ENCODE measurements at regions not wholly inside any gene's neighbourhood (a gene's known extent, or its start where the extent isn't known, plus 50 kb on each side); places are given as distances from the start of the nearest gene placed in this dataset.
"Not testable (repeated sequence)": the region's sequence is repeated elsewhere in the genome, so short reads cannot be mapped to it uniquely, and the experiment has no call there.

- not testable (repeated sequence) for DNase-seq, H3K27me3 Mint-ChIP-seq, H3K4me3 Mint-ChIP-seq, ATAC-seq, H3K9me3 Mint-ChIP-seq, H3K27ac Mint-ChIP-seq, H3K4me1 Mint-ChIP-seq
Observed at GRCh38 chr1:19551837-19552236, 66.5 kb upstream of the CAPZB start.

GRCh38 chr1:19550437-19550836, 65.1 kb upstream of the CAPZB start:
- not testable (repeated sequence) for H3K4me1 Mint-ChIP-seq, ATAC-seq, H3K27me3 Mint-ChIP-seq, H3K27ac Mint-ChIP-seq, DNase-seq, H3K4me3 Mint-ChIP-seq
- peaks cover 17 to 21% of the 10 kb centered on the region in 2 donors for H3K9me3 Mint-ChIP-seq

- H3K9me3 Mint-ChIP-seq, result peaks cover 17 to 25% of the 10 kb centered on the region in 2 donors
- H3K4me1 Mint-ChIP-seq, result peaks cover 6% of the 10 kb centered on the region
- no peak overlapping the region for H3K27ac Mint-ChIP-seq
- no peak for ATAC-seq
- no peak for DNase-seq
- no peak overlapping the region for H3K4me3 Mint-ChIP-seq
- no peaks in the 10 kb centered on the region for H3K27me3 Mint-ChIP-seq
Observed at GRCh38 chr1:19547814-19548213, 62.5 kb upstream of the CAPZB start.

GRCh38 chr1:19536519-19536918, 51.2 kb upstream of the CAPZB start:
- H3K4me1 Mint-ChIP-seq, result peaks cover 7% of the 10 kb centered on the region
- H3K27me3 Mint-ChIP-seq, result no peaks in the 10 kb centered on the region
- no peak overlapping the region for H3K27ac Mint-ChIP-seq
- peaks cover 11 to 13% of the 10 kb centered on the region in 2 donors for H3K9me3 Mint-ChIP-seq
- ATAC-seq (no peak), DNase-seq (no peak)
- no peak overlapping the region for H3K4me3 Mint-ChIP-seq

- no peak for DNase-seq
- H3K4me1 Mint-ChIP-seq, result peaks cover 7% of the 10 kb centered on the region
- H3K4me3 Mint-ChIP-seq, result no peak overlapping the region
- no peaks in the 10 kb centered on the region for H3K27me3 Mint-ChIP-seq
- peaks cover 11 to 13% of the 10 kb centered on the region in 2 donors for H3K9me3 Mint-ChIP-seq
- no peak overlapping the region for H3K27ac Mint-ChIP-seq
- no peak for ATAC-seq
Observed at GRCh38 chr1:19535214-19535613, 49.9 kb upstream of the CAPZB start.
